IMR-90 (cell line): ENCODE measurements at regions not wholly inside any gene's neighbourhood (a gene's known extent, or its start where the extent isn't known, plus 50 kb on each side); places are given as distances from the start of the nearest gene placed in this dataset.

Experiments
- CEBPB ChIP-seq: IDR thresholded peaks from 2 replicates; pipeline ENCODE4 v1.6.1; 2012; ENCODE audit warnings: low read depth, low read length, improper control_type of control experiment
- CHD1 ChIP-seq: IDR thresholded peaks from 2 replicates; pipeline ENCODE4 v1.6.1; 2012; ENCODE audit warnings: low read depth, low read length, improper control_type of control experiment
- CTCF ChIP-seq: conservative IDR thresholded peaks from 2 replicates; pipeline ENCODE4 v1.5.1; 2012; ENCODE audit warnings: mild to moderate bottlenecking, low read depth, low read length, improper control_type of control experiment
- MAFK ChIP-seq: IDR thresholded peaks from 2 replicates; pipeline ENCODE4 v1.6.1; 2012; ENCODE audit warnings: low read depth, low read length, improper control_type of control experiment
- MAZ ChIP-seq: IDR thresholded peaks from 2 replicates; pipeline ENCODE4 v1.6.1; 2012; ENCODE audit warnings: low read depth, mild to moderate bottlenecking, low read length, improper control_type of control experiment, moderate library complexity, borderline replicate concordance
- MXI1 ChIP-seq: IDR thresholded peaks from 2 replicates; pipeline ENCODE4 v1.6.1; 2012; ENCODE audit warnings: low read depth, mild to moderate bottlenecking, low read length, moderate library complexity, borderline replicate concordance
- POLR2A ChIP-seq: IDR thresholded peaks from 2 replicates; pipeline ENCODE4 v1.6.1; 2012; ENCODE audit warnings: mild to moderate bottlenecking, low read depth, low read length
- RAD21 ChIP-seq: IDR thresholded peaks from 2 replicates; pipeline ENCODE4 v1.6.1; 2012; ENCODE audit warnings: low read length, improper control_type of control experiment
- RFX5 ChIP-seq: IDR thresholded peaks from 2 replicates; pipeline ENCODE4 v1.8.0; 2012; ENCODE audit warnings: low read depth, mild to moderate bottlenecking, low read length, moderate library complexity
- SMC3 ChIP-seq: fragments of 150-350 bp; IDR thresholded peaks from 2 replicates; pipeline ENCODE4 v1.6.1; 2016; ENCODE audit warnings: low read depth, mild to moderate bottlenecking, antibody characterized with exemption, low read length, moderate library complexity
- USF2 ChIP-seq: fragments of 150-350 bp; IDR thresholded peaks from 2 replicates; pipeline ENCODE4 v1.6.1; 2017; ENCODE audit warnings: mild to moderate bottlenecking, antibody characterized with exemption, low read length, low read depth

GRCh38 chr5:165149431-165149830 is 1644.0 kb downstream of the MAT2B start:
- TF ChIP-seq CTCF (no peak), USF2 (no peak), MAZ (no peak), POLR2A (no peak), SMC3 (no peak), CHD1 (no peak), CEBPB (no peak), MXI1 (no peak), RFX5 (no peak), MAFK (no peak), RAD21 (no peak)
